GM10248 (cell line): ENCODE measurements at regions not wholly inside any gene's neighbourhood (a gene's known extent, or its start where the extent isn't known, plus 50 kb on each side); places are given as distances from the start of the nearest gene placed in this dataset.

Source experiments
- CTCF ChIA-PET: fragments of 300-600 bp; sonication (Branson Sonifier 250); formaldehyde crosslinking; extraction: SDS; loops from one replicate; lab custom pipeline; 2021; ENCODE audit warnings: antibody characterized with exemption; lab: Yijun Ruan, JAX
- POLR2A ChIA-PET: fragments of 350-650 bp; sonication (Branson Sonifier 250); formaldehyde crosslinking; extraction: SDS; loops from one replicate; lab custom pipeline; 2020; ENCODE audit warnings: antibody characterized with exemption; lab: Yijun Ruan, JAX
- DNase-seq: peaks from one replicate; pipeline ENCODE4 v3.0.0; 2012; ENCODE audit errors: extremely low spot score
- TF ChIP-seq, protein P1 (sequence below): IDR thresholded peaks from 2 replicates; pipeline ENCODE4 v1.5.1; 2012; ENCODE audit warnings: mild to moderate bottlenecking, low read depth; ENCODE audit errors: extremely low read depth, missing control alignments, control extremely low read depth

DNA sequence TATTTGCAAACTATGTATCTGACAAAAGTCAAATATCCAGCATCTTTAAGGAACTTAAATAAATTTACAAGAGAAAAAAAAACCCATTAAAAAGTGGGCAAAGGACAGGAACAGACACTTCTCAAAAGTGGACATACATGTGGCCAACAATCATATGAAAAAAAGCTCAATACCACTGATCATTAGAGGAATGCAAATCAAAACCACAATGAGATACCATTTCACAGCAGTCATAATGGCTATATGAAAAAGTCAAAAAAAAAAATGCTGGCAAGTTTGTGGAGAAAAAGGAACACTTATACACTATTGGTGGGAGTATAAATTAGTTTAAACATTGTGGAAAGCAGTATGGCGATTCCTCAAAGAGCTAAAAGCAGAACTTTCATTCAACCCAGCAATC, 130.3 kb upstream of the LHCGR start:
- ChIA-PET POLR2A (no interaction called here), CTCF (no interaction called here)
- DNase-seq, result no peak
- TF ChIP-seq, protein P1, sequence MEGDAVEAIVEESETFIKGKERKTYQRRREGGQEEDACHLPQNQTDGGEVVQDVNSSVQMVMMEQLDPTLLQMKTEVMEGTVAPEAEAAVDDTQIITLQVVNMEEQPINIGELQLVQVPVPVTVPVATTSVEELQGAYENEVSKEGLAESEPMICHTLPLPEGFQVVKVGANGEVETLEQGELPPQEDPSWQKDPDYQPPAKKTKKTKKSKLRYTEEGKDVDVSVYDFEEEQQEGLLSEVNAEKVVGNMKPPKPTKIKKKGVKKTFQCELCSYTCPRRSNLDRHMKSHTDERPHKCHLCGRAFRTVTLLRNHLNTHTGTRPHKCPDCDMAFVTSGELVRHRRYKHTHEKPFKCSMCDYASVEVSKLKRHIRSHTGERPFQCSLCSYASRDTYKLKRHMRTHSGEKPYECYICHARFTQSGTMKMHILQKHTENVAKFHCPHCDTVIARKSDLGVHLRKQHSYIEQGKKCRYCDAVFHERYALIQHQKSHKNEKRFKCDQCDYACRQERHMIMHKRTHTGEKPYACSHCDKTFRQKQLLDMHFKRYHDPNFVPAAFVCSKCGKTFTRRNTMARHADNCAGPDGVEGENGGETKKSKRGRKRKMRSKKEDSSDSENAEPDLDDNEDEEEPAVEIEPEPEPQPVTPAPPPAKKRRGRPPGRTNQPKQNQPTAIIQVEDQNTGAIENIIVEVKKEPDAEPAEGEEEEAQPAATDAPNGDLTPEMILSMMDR, result no peak

DNA sequence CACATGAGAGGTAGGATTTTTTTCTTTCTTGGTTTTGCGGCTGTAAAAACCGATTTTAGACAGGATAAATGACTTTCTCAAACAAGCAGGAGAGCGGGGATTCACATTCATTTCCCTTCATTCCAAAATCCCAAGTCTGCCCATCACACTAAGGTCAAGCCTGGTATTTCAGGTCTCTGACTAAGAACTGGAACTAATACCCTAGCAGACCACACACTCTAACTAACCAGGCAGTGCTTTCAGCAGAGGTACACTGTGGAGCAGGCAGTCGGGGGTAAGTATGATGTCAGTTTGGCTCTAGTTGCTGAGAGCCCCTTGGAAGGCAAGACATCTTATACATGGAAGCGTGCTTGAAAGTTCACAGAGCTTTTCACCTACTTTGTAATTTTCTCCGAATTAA, 128.1 kb upstream of the LHCGR start:
- TF ChIP-seq, protein P1, result no peak
- no peak for DNase-seq
- ChIA-PET POLR2A (no interaction called here), CTCF (no interaction called here)

DNA sequence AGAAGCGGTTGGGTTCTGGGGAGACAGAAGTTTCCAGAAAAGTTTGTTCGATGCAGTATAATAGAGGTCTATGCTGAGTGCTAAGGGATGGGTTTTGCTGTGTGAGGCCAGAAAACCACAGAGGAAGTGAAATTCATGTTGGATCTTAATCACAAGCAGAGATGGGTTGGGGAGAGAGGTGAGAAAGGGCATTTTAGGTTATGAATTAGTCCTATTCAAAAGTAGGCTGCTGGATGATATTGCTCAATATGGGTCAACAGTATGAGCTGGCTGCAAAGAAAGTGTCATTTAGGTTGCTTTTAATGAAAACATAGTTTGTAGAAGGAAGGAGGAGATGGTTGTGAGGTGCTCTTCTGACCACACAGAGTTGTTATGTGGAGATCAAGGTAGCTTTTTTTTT, 118.8 kb upstream of the LHCGR start:
- POLR2A ChIA-PET, result no interaction called here
- TF ChIP-seq, protein P1, result no peak
- CTCF ChIA-PET, result no interaction called here
- DNase-seq, result no peak

DNA sequence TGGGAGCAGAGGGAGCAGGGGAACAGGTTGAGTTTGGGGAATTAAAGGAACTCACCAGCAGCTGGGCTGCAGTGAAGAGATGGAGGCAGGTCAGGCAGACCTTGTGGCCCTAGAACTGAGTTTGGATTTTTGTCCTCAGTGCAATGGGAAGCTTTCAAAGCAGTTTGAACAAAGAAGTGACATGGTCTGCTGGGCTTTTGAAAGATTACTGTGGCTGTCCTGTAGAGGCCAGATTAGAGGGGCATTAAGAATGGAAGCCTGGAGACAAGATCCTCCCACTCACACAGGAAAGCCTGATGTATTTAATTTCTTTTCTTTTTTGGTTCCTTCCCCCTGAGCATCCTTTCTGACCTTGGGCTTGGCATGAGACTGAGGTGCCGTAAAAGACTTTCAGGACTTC, 118.1 kb upstream of the LHCGR start:
- DNase-seq, result no peak
- POLR2A ChIA-PET, result no interaction called here
- TF ChIP-seq, protein P1, result no peak
- CTCF ChIA-PET, result no interaction called here

DNA sequence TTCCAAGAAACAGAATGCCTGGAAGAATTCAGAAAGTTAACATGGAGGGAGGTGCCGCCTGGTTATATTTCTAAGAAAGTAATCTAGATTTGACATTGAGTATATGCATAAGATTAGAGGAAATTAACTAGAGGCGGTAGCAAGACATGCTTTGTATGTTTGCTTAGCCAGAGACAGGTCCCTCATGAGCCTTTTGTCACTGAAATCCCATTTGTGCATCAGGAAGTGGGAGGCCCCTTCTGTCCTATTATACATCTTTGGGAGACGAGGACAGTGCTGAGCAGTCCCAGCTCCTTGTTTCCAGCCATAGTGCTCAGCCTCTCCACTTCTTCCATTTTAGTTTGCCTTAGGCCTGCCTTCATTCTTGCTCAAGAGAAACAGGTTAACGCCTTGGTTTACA, 115.4 kb upstream of the LHCGR start:
- DNase-seq, result no peak
- POLR2A ChIA-PET, result no interaction called here
- TF ChIP-seq, protein P1, result no peak
- CTCF ChIA-PET, result interaction anchor here (1.3 kb wide), 1 partner anchor 10 kb away, joined by 3 read pairs; no protein-coding TSS in a partner anchor

DNA sequence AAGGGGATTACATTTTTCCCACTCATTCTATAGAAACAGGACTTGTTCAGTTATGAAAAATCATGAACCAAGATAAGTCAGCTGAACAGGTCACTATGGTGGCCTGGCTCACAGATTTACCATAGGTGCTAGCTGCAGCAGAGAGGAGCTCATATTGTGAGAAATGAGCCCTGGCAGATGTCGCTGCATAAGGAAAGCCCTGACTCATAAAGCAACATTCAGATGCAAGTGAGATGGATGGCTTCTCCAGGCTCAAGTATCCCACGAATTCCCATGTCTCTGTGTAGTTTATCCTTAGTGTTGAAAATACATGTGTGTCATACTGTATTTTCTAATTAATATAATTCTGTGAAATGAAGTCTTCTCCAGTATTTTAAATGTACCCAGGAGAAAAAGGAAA, 115.0 kb upstream of the LHCGR start:
- ChIA-PET POLR2A (no interaction called here), CTCF (no interaction called here)
- TF ChIP-seq, protein P1, result no peak
- no peak for DNase-seq

DNA sequence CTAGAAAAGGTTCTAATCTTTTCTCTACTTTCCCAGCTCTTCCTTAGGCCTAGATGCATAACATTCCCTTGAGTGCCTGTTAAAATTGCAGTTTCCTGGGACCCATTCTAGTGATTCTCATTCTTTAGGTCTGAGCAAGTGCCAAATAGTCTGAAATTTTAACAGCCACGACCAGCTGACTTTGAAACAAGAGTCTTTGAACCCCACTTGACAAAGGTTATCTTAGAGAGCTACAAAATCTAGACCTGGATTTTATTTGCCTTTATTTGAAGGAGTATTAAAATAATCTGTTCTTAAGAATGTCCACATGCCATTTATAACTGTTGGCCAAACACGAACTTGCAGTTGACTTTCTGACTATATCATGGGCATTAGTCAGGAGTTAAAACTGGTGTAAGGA, 110.2 kb upstream of the LHCGR start:
- TF ChIP-seq, protein P1, result no peak
- no peak for DNase-seq
- POLR2A ChIA-PET, result no interaction called here
- CTCF ChIA-PET, result no interaction called here
